K562 (cell line): ENCODE measurements at regions not wholly inside any gene's neighbourhood (a gene's known extent, or its start where the extent isn't known, plus 50 kb on each side); places are given as distances from the start of the nearest gene placed in this dataset.

Experiments
- CREB1 ChIP-seq, 2 experiments: sonication (generic) in 1 of 2; formaldehyde crosslinking in 1 of 2; IDR thresholded peaks; 2 replicates each; pipeline versions ENCODE4 v1.6.1 to v1.8.0; 2012 to 2022; ENCODE audit warnings: inconsistent platforms in 1 of 2, mild to moderate bottlenecking in 1 of 2, missing genetic modification reagents in 1 of 2, moderate library complexity in 1 of 2
- HCFC1 ChIP-seq: IDR thresholded peaks from 2 replicates; pipeline ENCODE4 v1.6.1; 2012; ENCODE audit warnings: low read depth, low read length, improper control_type of control experiment
- LARP7 ChIP-seq: fragments of 450-650 bp; IDR thresholded peaks from 2 replicates; pipeline ENCODE4 v1.6.1; 2016
- MAX ChIP-seq: sonication (generic); formaldehyde crosslinking; IDR thresholded peaks from 2 replicates; pipeline ENCODE4 v1.9.0; 2022; ENCODE audit warnings: mild to moderate bottlenecking, missing genetic modification reagents
- MYC ChIP-seq, 2 experiments: fragments of 250-450 bp in 1 of 2; sonication (Bioruptor Pico) in 1 of 2; IDR thresholded peaks; 2 replicates each; pipeline versions ENCODE4 v1.5.1 to v1.6.1; 2012 to 2021; ENCODE audit warnings: low read depth in 2 of 2, borderline replicate concordance in 1 of 2, improper control_type of control experiment in 1 of 2, low read length in 1 of 2, mild to moderate bottlenecking in 1 of 2, moderate library complexity in 1 of 2
- POLR2A ChIP-seq: fragments of 450-650 bp; conservative IDR thresholded peaks from 2 replicates; pipeline ENCODE4 v1.6.1; 2016
- RERE ChIP-seq: sonication (generic); formaldehyde crosslinking; IDR thresholded peaks from 2 replicates; pipeline ENCODE4 v1.8.0; 2023; ENCODE audit warnings: missing genetic modification reagents, mild to moderate bottlenecking, borderline replicate concordance
- REST ChIP-seq, 2 experiments: fragments of 450-650 bp; formaldehyde crosslinking in 1 of 2; IDR thresholded peaks; 2 replicates each; pipeline versions ENCODE4 v1.4.0 to v1.6.1; 2014 to 2020; ENCODE audit warnings: mild to moderate bottlenecking in 2 of 2, borderline replicate concordance in 1 of 2, low read depth in 1 of 2
- SP2 ChIP-seq: IDR thresholded peaks from 2 replicates; pipeline ENCODE4 v1.6.1; 2011; ENCODE audit warnings: mild to moderate bottlenecking, low read depth, low read length, moderate library complexity; ENCODE audit not compliant: poor library complexity, severe bottlenecking; ENCODE audit errors: extremely low read depth
- ZNF217 ChIP-seq: sonication (generic); formaldehyde crosslinking; IDR thresholded peaks from 2 replicates; pipeline ENCODE4 v1.8.0; 2022; ENCODE audit warnings: mild to moderate bottlenecking, missing genetic modification reagents
- ZNF584 ChIP-seq: fragments of 200-800 bp; sonication (Bioruptor generic); IDR thresholded peaks from 2 replicates; pipeline ENCODE4 v1.6.1; 2016; ENCODE audit warnings: low read depth, mild to moderate bottlenecking, missing genetic modification characterization, missing compliant biosample characterization
- ZNF76 ChIP-seq: fragments of 250-450 bp; sonication (Bioruptor Pico); IDR thresholded peaks from 2 replicates; pipeline ENCODE4 v1.4.0; 2020; ENCODE audit warnings: mild to moderate bottlenecking, moderate library complexity, borderline replicate concordance
- TF ChIP-seq, protein P1 (sequence below): sonication (generic); formaldehyde crosslinking; IDR thresholded peaks from 2 replicates; pipeline ENCODE4 v1.8.0; 2022; ENCODE audit warnings: missing genetic modification reagents, mild to moderate bottlenecking, borderline replicate concordance
- TF ChIP-seq, protein P2 (sequence below): fragments of 450-650 bp; IDR thresholded peaks from 2 replicates; pipeline ENCODE4 v1.6.1; 2016

GRCh38 chr18:44464398-44465180, 216.1 kb upstream of the SETBP1 start:
- TF ChIP-seq, protein P1, sequence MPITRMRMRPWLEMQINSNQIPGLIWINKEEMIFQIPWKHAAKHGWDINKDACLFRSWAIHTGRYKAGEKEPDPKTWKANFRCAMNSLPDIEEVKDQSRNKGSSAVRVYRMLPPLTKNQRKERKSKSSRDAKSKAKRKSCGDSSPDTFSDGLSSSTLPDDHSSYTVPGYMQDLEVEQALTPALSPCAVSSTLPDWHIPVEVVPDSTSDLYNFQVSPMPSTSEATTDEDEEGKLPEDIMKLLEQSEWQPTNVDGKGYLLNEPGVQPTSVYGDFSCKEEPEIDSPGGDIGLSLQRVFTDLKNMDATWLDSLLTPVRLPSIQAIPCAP (CRISPR knock-in tag): no peak
- TF ChIP-seq SP2: no peak
- TF ChIP-seq CREB1 (IDR thresholded peaks at IDR 0.05): no peak
- TF ChIP-seq CREB1 (CRISPR knock-in tag; IDR thresholded peaks at IDR 0.05): no peak
- TF ChIP-seq POLR2A: no peak
- TF ChIP-seq ZNF217: no peak
- TF ChIP-seq REST (IDR thresholded peaks at IDR 0.05; ENCODE audit: borderline replicate concordance): no peak
- no peak for TF ChIP-seq REST (CRISPR knock-in tag; IDR thresholded peaks at IDR 0.05; ENCODE audit: low read depth)
- TF ChIP-seq LARP7: no peak
- no peak for TF ChIP-seq MYC (IDR thresholded peaks at IDR 0.05; ENCODE audit: low read depth, low read length)
- TF ChIP-seq MYC (CRISPR knock-in tag; IDR thresholded peaks at IDR 0.05; ENCODE audit: borderline replicate concordance, low read depth): no peak
- TF ChIP-seq ZNF584: no peak
- TF ChIP-seq RERE (CRISPR knock-in tag): no peak
- no peak for TF ChIP-seq HCFC1
- TF ChIP-seq ZNF76 (CRISPR knock-in tag): no peak
- TF ChIP-seq, protein P2, sequence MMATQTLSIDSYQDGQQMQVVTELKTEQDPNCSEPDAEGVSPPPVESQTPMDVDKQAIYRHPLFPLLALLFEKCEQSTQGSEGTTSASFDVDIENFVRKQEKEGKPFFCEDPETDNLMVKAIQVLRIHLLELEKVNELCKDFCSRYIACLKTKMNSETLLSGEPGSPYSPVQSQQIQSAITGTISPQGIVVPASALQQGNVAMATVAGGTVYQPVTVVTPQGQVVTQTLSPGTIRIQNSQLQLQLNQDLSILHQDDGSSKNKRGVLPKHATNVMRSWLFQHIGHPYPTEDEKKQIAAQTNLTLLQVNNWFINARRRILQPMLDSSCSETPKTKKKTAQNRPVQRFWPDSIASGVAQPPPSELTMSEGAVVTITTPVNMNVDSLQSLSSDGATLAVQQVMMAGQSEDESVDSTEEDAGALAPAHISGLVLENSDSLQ: no peak
- TF ChIP-seq MAX (CRISPR knock-in tag): no peak
